ENCODE measurements at regions not wholly inside any gene's neighbourhood (a gene's known extent, or its start where the extent isn't known, plus 50 kb on each side); places are given as distances from the start of the nearest gene placed in this dataset.

DNA sequence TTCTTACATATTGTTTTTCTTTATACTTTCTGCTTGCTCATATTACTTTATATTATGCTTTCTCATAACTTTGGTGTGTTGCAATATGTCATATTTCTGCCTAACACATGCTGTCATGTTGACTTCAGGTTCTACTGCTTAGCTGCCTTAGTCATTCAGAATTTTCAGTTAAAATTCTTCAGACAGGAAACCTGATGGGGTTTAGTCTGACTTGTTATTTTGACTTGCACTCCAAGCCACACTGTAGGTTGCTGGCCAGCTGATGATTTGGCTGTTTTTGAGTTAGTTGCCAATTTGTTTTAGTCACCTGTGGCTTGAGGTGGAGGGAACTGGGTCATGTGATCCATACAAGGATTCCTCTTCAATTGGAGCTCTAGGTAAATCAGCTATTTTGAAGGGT is 315.4 kb downstream of the MAP2K6 start:
- DNase-seq (ENCODE audit: extremely low spot score, unreplicated experiment) = no peak
- Mint-ChIP-seq H3K27ac (ENCODE audit: unreplicated experiment) (no peak overlapping the region), H3K4me3 (ENCODE audit: unreplicated experiment) (no peak overlapping the region), H3K27me3 (ENCODE audit: unreplicated experiment) (peaks cover 2% of the 10 kb centered on the region), H3K9me3 (ENCODE audit: unreplicated experiment) (no peaks in the 10 kb centered on the region), H3K4me1 (ENCODE audit: unreplicated experiment) (no peaks in the 10 kb centered on the region), H3K36me3 (ENCODE audit: unreplicated experiment) (no peaks in the 10 kb centered on the region)
- TF ChIP-seq, protein P1, sequence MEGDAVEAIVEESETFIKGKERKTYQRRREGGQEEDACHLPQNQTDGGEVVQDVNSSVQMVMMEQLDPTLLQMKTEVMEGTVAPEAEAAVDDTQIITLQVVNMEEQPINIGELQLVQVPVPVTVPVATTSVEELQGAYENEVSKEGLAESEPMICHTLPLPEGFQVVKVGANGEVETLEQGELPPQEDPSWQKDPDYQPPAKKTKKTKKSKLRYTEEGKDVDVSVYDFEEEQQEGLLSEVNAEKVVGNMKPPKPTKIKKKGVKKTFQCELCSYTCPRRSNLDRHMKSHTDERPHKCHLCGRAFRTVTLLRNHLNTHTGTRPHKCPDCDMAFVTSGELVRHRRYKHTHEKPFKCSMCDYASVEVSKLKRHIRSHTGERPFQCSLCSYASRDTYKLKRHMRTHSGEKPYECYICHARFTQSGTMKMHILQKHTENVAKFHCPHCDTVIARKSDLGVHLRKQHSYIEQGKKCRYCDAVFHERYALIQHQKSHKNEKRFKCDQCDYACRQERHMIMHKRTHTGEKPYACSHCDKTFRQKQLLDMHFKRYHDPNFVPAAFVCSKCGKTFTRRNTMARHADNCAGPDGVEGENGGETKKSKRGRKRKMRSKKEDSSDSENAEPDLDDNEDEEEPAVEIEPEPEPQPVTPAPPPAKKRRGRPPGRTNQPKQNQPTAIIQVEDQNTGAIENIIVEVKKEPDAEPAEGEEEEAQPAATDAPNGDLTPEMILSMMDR (IDR thresholded peaks at IDR 0.05) = no peak

DNA sequence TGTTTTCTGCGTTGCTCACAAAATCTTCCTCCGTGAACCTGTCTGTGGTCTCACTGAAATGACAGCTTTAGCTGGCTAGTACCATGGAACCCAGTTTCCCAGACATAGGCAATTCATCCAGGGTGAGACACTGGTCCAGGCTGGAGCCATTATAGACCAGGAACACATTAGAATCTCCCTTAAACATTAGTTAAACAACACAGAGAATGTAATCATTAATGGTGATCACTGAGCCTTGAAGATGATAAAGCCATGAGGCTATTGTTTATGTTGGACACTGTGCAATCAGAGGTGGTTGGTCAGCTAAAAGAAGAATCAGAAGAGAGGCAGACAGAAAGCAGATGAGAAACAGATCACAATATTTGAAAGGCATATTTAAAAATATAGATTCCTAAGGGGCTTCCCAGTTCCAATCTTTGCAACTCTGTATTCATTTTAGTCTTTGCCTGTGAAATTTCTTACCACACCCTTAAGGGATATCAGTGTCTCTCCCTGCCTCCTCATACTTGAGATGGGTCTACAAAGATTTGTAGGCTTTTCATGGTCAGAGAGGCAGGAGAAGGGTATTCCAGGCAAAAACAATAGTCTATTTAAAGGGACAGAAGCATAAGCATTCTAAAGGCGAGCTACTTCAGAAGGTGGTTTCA is 317.9 kb downstream of the MAP2K6 start:
- TF ChIP-seq, protein P1 (IDR thresholded peaks at IDR 0.05) = no peak
- no peak overlapping the region for H3K4me3 Mint-ChIP-seq (ENCODE audit: unreplicated experiment)
- H3K36me3 Mint-ChIP-seq (ENCODE audit: unreplicated experiment) = no peaks in the 10 kb centered on the region
- no peak for DNase-seq (ENCODE audit: extremely low spot score, unreplicated experiment)
- H3K9me3 Mint-ChIP-seq (ENCODE audit: unreplicated experiment) = peaks cover 7% of the 10 kb centered on the region
- peaks cover 2% of the 10 kb centered on the region for H3K27me3 Mint-ChIP-seq (ENCODE audit: unreplicated experiment)
- H3K27ac Mint-ChIP-seq (ENCODE audit: unreplicated experiment) = no peak overlapping the region
- no peaks in the 10 kb centered on the region for H3K4me1 Mint-ChIP-seq (ENCODE audit: unreplicated experiment)

DNA sequence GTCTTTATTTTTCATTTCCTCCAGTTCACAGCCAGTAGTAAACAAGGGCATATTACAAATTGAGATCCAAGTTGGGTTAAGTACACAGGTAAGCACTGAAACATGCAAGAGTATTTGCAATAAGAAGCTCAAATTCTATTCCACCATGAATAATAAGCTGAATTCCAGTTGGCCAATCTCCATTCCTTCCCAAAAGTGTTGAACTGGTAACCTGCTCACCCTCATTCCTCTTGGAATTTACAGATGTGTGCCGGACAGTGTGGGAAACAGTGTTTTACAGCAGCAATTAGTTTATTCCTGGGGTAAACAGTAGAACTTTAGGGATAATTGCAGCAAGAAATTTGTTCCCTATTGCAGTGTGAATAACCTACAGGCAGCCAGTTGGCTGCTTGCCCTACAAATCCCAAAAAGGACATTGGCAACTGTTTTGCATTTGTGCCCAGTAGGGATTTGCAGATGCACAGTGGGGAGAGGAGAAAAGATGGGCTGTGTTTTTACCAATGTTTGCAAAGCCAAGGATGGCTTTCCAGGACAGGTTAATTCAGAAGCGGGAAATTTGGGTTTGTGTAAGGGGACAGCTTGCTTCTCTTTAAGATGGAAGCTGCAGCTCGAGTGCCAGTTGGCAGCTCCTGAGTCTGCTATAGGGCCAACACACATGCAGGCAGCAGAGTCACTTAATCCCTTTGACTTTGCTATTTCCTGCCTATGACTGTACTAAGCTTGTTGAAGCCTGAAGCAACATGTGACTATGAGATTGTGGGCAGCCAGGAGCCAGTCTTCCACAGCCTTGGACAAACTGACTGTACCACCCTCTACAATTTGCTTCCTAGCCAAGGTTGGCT is 318.9 kb downstream of the MAP2K6 start:
- Mint-ChIP-seq H3K4me3 (ENCODE audit: unreplicated experiment) (no peak overlapping the region), H3K9me3 (ENCODE audit: unreplicated experiment) (peaks cover 7% of the 10 kb centered on the region), H3K4me1 (ENCODE audit: unreplicated experiment) (no peaks in the 10 kb centered on the region), H3K36me3 (ENCODE audit: unreplicated experiment) (no peaks in the 10 kb centered on the region), H3K27me3 (ENCODE audit: unreplicated experiment) (peaks cover 2% of the 10 kb centered on the region), H3K27ac (ENCODE audit: unreplicated experiment) (no peak overlapping the region)
- TF ChIP-seq, protein P1 (IDR thresholded peaks at IDR 0.05) = no peak
- no peak for DNase-seq (ENCODE audit: extremely low spot score, unreplicated experiment)

DNA sequence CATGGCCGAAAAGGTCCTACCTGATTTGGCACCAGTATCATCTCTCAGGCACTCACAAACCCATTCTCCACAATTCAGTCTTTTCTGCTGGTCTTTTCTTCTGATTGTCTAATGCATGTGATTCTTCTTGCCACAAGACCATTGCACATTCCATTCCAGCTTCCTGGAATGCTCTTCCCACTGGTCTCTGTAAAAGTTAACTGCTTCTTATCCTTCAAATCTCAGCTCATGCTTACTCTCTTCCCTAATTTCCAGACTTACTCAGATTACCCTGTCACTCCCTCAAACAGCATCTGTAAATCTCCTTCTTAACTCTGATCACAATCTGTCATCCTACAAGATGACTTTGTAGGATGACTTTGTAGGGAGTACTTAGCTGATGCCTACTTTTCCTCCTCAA is 320.2 kb downstream of the MAP2K6 start:
- Mint-ChIP-seq H3K36me3 (ENCODE audit: unreplicated experiment) (no peaks in the 10 kb centered on the region), H3K4me3 (ENCODE audit: unreplicated experiment) (no peak overlapping the region)

DNA sequence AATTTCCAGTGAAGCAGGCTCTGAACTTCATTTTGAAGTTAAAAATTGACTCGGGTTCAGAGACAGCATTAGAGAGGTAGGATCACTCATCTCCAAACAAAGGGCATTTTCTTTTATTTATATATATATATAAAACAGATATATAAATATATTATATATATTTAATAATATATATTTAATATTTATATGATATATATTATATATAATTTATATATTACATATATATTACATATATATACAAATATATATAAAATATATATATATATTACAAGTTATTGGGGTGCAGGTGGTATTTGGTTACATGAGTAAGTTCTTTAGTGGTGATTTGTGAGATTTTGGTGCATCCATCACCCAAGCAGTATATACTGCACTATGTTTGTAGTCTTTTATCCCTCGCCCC is 320.8 kb downstream of the MAP2K6 start:
- Mint-ChIP-seq H3K9me3 (ENCODE audit: unreplicated experiment) (peaks cover 7% of the 10 kb centered on the region), H3K4me1 (ENCODE audit: unreplicated experiment) (no peaks in the 10 kb centered on the region), H3K27me3 (ENCODE audit: unreplicated experiment) (no peaks in the 10 kb centered on the region), H3K36me3 (ENCODE audit: unreplicated experiment) (no peaks in the 10 kb centered on the region), H3K27ac (ENCODE audit: unreplicated experiment) (no peak overlapping the region), H3K4me3 (ENCODE audit: unreplicated experiment) (no peak overlapping the region)
- TF ChIP-seq, protein P1 (IDR thresholded peaks at IDR 0.05) = no peak
- DNase-seq (ENCODE audit: extremely low spot score, unreplicated experiment) = no peak

More for the DNA sequence above, 320.2 kb downstream of the MAP2K6 start:
- TF ChIP-seq, protein P1 (IDR thresholded peaks at IDR 0.05) = no peak
- Mint-ChIP-seq H3K4me1 (ENCODE audit: unreplicated experiment) (no peaks in the 10 kb centered on the region), H3K27me3 (ENCODE audit: unreplicated experiment) (no peaks in the 10 kb centered on the region), H3K9me3 (ENCODE audit: unreplicated experiment) (peaks cover 7% of the 10 kb centered on the region), H3K27ac (ENCODE audit: unreplicated experiment) (no peak overlapping the region)
- DNase-seq (ENCODE audit: extremely low spot score, unreplicated experiment) = no peak

Measured in osteocyte (in vitro differentiated cells).